Mesendoderm (in vitro differentiated cells): ENCODE measurements at regions not wholly inside any gene's neighbourhood (a gene's known extent, or its start where the extent isn't known, plus 50 kb on each side); places are given as distances from the start of the nearest gene placed in this dataset.
"Not testable (repeated sequence)": the region's sequence is repeated elsewhere in the genome, so short reads cannot be mapped to it uniquely, and the experiment has no call there.

Source experiments
- DNase-seq: peaks from one replicate; pipeline ENCODE4 v3.0.0; 2013
- H2AK5ac ChIP-seq: 2 replicates; pipeline ENCODE4 v1.6.1; 2013; ENCODE audit warnings: low read length, inconsistent platforms
- H2BK120ac ChIP-seq: 2 replicates; pipeline ENCODE4 v1.6.1; 2013; ENCODE audit warnings: low read depth, mild to moderate bottlenecking, low read length, moderate library complexity, mixed read lengths
- H2BK15ac ChIP-seq: replicated peaks from 2 replicates; pipeline ENCODE4 v1.6.1; 2013; ENCODE audit warnings: low read depth, mild to moderate bottlenecking, moderate library complexity
- H2BK5ac ChIP-seq: 2 replicates; pipeline ENCODE4 v1.6.1; 2013; ENCODE audit warnings: low read length, inconsistent platforms
- H3K18ac ChIP-seq: 2 replicates; pipeline ENCODE4 v1.6.1; 2013; ENCODE audit warnings: mild to moderate bottlenecking, low read length, mixed read lengths
- H3K23ac ChIP-seq: one replicate; pipeline ENCODE4 v1.6.1; 2013; ENCODE audit warnings: low read length
- H3K27ac ChIP-seq: 2 replicates; pipeline ENCODE4 v1.5.1; 2013; ENCODE audit warnings: low read depth, mild to moderate bottlenecking, inconsistent platforms, low read length, moderate library complexity
- H3K27me3 ChIP-seq: 2 replicates; pipeline ENCODE4 v1.6.1; 2013; ENCODE audit warnings: low read length, control low read depth, mild to moderate bottlenecking, inconsistent platforms; ENCODE audit not compliant: insufficient read depth, poor library complexity
- H3K36me3 ChIP-seq: 2 replicates; pipeline ENCODE4 v1.6.1; 2013; ENCODE audit warnings: low read length, inconsistent platforms; ENCODE audit not compliant: control insufficient read depth, insufficient read depth
- H3K4ac ChIP-seq: one replicate; pipeline ENCODE4 v1.6.1; 2013; ENCODE audit warnings: low read depth, mild to moderate bottlenecking, low read length, moderate library complexity
- H3K4me1 ChIP-seq: 2 replicates; pipeline ENCODE4 v1.6.1; 2013; ENCODE audit warnings: low read depth, low read length, inconsistent platforms; ENCODE audit not compliant: control insufficient read depth
- H3K4me2 ChIP-seq: 2 replicates; pipeline ENCODE4 v1.6.1; 2013; ENCODE audit warnings: low read length
- H3K4me3 ChIP-seq: 2 replicates; pipeline ENCODE4 v1.5.1; 2013; ENCODE audit warnings: mild to moderate bottlenecking, low read length
- H3K56ac ChIP-seq: one replicate; pipeline ENCODE4 v1.6.1; 2013; ENCODE audit warnings: low read length
- H3K79me1 ChIP-seq: 2 replicates; pipeline ENCODE4 v1.6.1; 2013; ENCODE audit warnings: low read length, inconsistent platforms
- H3K79me2 ChIP-seq: 2 replicates; pipeline ENCODE4 v1.6.1; 2013; ENCODE audit warnings: mild to moderate bottlenecking, low read length; ENCODE audit not compliant: control insufficient read depth, insufficient read depth
- H3K9ac ChIP-seq: 2 replicates; pipeline ENCODE4 v1.6.1; 2013; ENCODE audit warnings: low read length, inconsistent platforms
- H4K5ac ChIP-seq: one replicate; pipeline ENCODE4 v1.6.1; 2013; ENCODE audit warnings: low read length
- H4K8ac ChIP-seq: one replicate; pipeline ENCODE4 v1.6.1; 2013; ENCODE audit warnings: low read depth, mild to moderate bottlenecking, control low read depth, low read length, moderate library complexity
- WGBS: extraction: QIAGEN DNeasy Blood & Tissue Kit; methylation state at CpG from one replicate; pipeline ENCODE4 v1.1.7; 2013; ENCODE audit warnings: low lambda C conversion rate, missing lambda C conversion rate; ENCODE audit not compliant: insufficient coverage; ENCODE audit errors: extremely low coverage; 5-methylcytosine and 5-hydroxymethylcytosine counted together

DNA sequence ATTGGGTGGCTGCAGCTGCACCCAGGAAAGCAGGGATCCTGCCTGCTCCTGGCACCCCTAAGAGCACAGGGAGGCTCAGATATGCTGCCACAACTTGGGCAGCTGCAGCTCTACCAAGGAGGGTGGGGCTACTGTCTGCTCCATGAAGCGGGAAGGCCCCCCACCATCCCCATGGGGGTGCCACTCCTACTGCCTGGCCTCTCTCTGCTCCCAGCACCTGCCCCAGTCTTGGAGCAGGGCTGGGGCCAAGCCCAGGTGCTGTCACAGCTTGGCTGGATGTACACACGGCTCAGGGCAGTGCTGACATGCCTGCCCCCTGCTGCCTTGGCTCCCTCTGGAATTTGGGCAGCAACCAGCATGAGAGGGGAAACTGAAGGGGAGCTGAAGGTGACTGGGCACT, 214.7 kb upstream of the PLPPR1 start:
- H3K18ac ChIP-seq: no peak overlapping the region
- H3K79me1 ChIP-seq: no peaks in the 10 kb centered on the region
- no peak overlapping the region for H2BK120ac ChIP-seq
- no peak overlapping the region for H2BK5ac ChIP-seq
- no peak overlapping the region for H3K56ac ChIP-seq
- H2AK5ac ChIP-seq: no peak overlapping the region
- no peak overlapping the region for H3K4me2 ChIP-seq
- H3K27ac ChIP-seq: no peak overlapping the region
- H3K9ac ChIP-seq: no peak overlapping the region
- no peaks in the 10 kb centered on the region for H3K79me2 ChIP-seq
- no peaks in the 10 kb centered on the region for H3K4me1 ChIP-seq
- H3K27me3 ChIP-seq: no peaks in the 10 kb centered on the region
- H2BK15ac ChIP-seq: no peak overlapping the region
- H3K4ac ChIP-seq: no peak overlapping the region
- H3K36me3 ChIP-seq: no peaks in the 10 kb centered on the region
- no peak overlapping the region for H4K5ac ChIP-seq
- no peak overlapping the region for H3K4me3 ChIP-seq
- no CpG with 5 or more reads among the region's 2 CpGs for WGBS
- DNase-seq: no peak
- H4K8ac ChIP-seq: no peak overlapping the region
- no peak overlapping the region for H3K23ac ChIP-seq

DNA sequence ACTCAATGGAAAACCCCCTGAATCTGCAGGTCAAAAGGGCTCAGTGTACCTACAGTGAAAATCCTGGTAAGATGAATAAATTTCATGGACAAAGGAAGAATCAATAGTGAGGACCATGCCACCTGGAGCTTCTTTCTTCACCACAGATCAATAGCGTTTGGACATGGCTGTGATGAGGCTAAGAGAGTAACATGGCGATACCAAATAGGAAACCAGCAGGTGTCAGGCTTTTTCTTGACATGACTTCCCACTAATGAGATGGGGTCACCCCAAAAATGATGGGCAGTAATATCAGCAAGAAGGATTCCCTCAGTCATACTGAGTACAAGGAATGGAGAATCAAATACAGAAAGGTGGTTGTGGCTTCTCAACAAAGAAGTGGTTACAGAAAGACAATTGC, 208.5 kb upstream of the PLPPR1 start:
- Histone ChIP-seq H3K36me3 (no peaks in the 10 kb centered on the region), H3K9ac (no peak overlapping the region), H2BK5ac (no peak overlapping the region), H2BK15ac (no peak overlapping the region), H3K27ac (no peak overlapping the region), H2AK5ac (no peak overlapping the region), H2BK120ac (no peak overlapping the region), H3K79me2 (no peaks in the 10 kb centered on the region), H3K4ac (no peak overlapping the region), H3K18ac (no peak overlapping the region), H3K4me1 (no peaks in the 10 kb centered on the region), H4K8ac (no peak overlapping the region), H3K56ac (no peak overlapping the region), H3K27me3 (no peaks in the 10 kb centered on the region), H3K4me2 (no peak overlapping the region), H4K5ac (no peak overlapping the region), H3K23ac (no peak overlapping the region), H3K4me3 (no peak overlapping the region), H3K79me1 (no peaks in the 10 kb centered on the region)
- no CpG with 5 or more reads among the region's 2 CpGs for WGBS
- no peak for DNase-seq

DNA sequence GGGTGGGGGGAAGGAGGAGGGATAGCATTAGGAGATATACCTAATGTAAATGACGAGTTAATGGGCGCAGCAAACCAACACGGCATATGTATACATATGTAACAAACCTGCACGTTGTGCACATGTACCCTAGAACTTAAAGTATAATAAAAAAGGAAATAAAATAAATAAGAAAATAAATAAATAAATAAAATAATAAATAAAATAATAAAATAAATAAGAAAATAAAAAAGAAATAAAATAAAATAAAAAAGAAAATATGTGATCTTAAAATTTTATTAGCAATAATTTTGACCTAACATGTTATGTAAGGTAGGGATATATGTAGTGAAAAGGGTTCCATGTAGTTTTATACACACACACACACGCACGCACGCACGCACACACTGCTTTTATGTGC, 195.5 kb upstream of the PLPPR1 start:
- WGBS: no CpG with 5 or more reads among the region's 8 CpGs

DNA sequence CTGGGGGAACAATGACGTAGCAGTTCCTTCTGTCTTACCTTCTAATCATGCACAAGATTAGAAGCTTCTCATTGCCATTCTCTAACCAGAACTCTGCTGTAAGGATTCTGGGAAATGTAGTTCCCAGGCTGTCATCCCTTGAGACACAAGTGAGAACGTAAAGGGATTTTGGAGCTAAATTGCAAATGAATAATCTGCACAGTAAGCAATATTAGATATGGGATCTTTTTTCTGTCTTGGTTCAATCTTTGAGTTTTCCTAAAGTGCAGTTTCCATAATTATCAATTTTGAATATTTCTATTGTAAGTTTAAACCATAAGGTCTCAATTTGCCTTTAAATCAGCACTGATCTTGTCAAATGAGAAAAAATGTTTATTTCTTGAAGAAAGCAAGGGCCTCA, 189.7 kb upstream of the PLPPR1 start:
- Histone ChIP-seq H4K8ac (no peak overlapping the region), H3K27ac (no peak overlapping the region), H2AK5ac (no peak overlapping the region), H3K4me1 (no peaks in the 10 kb centered on the region), H3K36me3 (no peaks in the 10 kb centered on the region), H3K4ac (no peak overlapping the region), H3K18ac (no peak overlapping the region), H2BK5ac (no peak overlapping the region), H3K23ac (no peak overlapping the region), H3K4me2 (no peak overlapping the region), H3K79me2 (no peaks in the 10 kb centered on the region), H3K27me3 (no peaks in the 10 kb centered on the region), H3K4me3 (no peak overlapping the region), H2BK15ac (no peak overlapping the region), H4K5ac (no peak overlapping the region), H3K56ac (no peak overlapping the region), H3K79me1 (no peaks in the 10 kb centered on the region), H2BK120ac (no peak overlapping the region), H3K9ac (no peak overlapping the region)
- WGBS: no CpG with 5 or more reads among the region's 2 CpGs
- peak; percentile 29 for DNase-seq

More for the DNA sequence above, 195.5 kb upstream of the PLPPR1 start:
- not testable (repeated sequence) for H2BK120ac ChIP-seq, H3K4me3 ChIP-seq, H3K56ac ChIP-seq, H3K27ac ChIP-seq, H3K4ac ChIP-seq, H3K4me2 ChIP-seq, H3K4me1 ChIP-seq, H2BK5ac ChIP-seq, H3K79me1 ChIP-seq, H2AK5ac ChIP-seq, H3K23ac ChIP-seq, H3K79me2 ChIP-seq, DNase-seq, H3K18ac ChIP-seq, H3K27me3 ChIP-seq, H2BK15ac ChIP-seq, H3K9ac ChIP-seq, H4K5ac ChIP-seq, H4K8ac ChIP-seq, H3K36me3 ChIP-seq

DNA sequence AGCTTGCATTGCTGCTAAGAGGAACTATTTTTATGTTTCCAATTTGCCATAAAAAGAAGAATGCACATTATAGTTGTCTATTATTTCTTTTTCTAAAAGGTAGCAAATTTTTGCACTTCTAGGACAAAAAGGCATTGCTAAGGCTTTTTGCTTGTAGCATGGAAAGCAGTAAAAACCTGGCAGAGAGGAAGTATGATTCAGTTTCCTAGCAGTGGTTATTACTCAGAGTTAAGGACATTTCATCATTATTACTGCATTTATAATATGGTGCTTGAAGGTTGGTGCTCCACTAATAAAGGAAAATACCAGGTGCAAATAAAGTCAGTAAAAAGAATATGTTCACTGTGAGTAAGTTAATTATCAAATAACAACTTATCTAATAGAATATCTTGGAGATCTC, 179.8 kb upstream of the PLPPR1 start:
- H4K8ac ChIP-seq: no peak overlapping the region
- H3K79me2 ChIP-seq: no peaks in the 10 kb centered on the region
- no peak overlapping the region for H3K56ac ChIP-seq
- H2BK5ac ChIP-seq: no peak overlapping the region
- no peaks in the 10 kb centered on the region for H3K79me1 ChIP-seq
- H3K27ac ChIP-seq: no peak overlapping the region
- H3K4ac ChIP-seq: no peak overlapping the region
- no peak overlapping the region for H3K9ac ChIP-seq
- no peak overlapping the region for H3K23ac ChIP-seq
- no peaks in the 10 kb centered on the region for H3K36me3 ChIP-seq
- DNase-seq: no peak
- H3K4me3 ChIP-seq: no peak overlapping the region
- H3K4me2 ChIP-seq: no peak overlapping the region
- no peaks in the 10 kb centered on the region for H3K27me3 ChIP-seq
- no peaks in the 10 kb centered on the region for H3K4me1 ChIP-seq
- no peak overlapping the region for H2AK5ac ChIP-seq
- H3K18ac ChIP-seq: no peak overlapping the region
- H4K5ac ChIP-seq: no peak overlapping the region
- no peak overlapping the region for H2BK15ac ChIP-seq
- H2BK120ac ChIP-seq: no peak overlapping the region

DNA sequence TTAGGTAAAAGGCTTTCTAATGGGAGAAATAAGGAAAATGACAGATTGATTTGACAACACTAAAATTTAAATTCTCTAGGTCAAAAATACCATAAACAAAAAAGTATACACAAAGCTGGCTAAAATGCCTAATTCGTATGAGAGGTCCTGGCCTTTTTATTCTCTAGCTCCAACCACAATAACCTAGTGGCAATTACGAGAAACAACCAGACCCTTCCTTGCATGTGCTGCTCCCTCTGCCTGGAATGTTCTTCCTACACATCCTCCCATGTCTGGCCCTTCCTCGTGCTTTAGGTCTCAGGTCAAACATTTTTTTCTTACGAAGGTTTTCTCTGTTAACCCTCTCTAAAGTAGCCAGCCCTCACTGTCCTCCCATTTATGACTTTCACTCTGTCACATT, 176.4 kb upstream of the PLPPR1 start:
- DNase-seq: peak; percentile 55
- no CpG with 5 or more reads among the region's 4 CpGs for WGBS
- H3K27me3 ChIP-seq: no peaks in the 10 kb centered on the region

More for the DNA sequence above, 176.4 kb upstream of the PLPPR1 start:
- Histone ChIP-seq H3K4me2 (no peak overlapping the region), H3K36me3 (no peaks in the 10 kb centered on the region), H2AK5ac (no peak overlapping the region), H4K5ac (no peak overlapping the region), H3K4ac (no peak overlapping the region), H3K4me1 (no peaks in the 10 kb centered on the region), H3K79me1 (no peaks in the 10 kb centered on the region), H3K27ac (no peak overlapping the region), H3K56ac (no peak overlapping the region), H3K9ac (no peak overlapping the region), H2BK15ac (no peak overlapping the region), H4K8ac (no peak overlapping the region), H3K79me2 (no peaks in the 10 kb centered on the region), H3K23ac (no peak overlapping the region), H2BK5ac (no peak overlapping the region), H3K18ac (no peak overlapping the region), H2BK120ac (no peak overlapping the region), H3K4me3 (no peak overlapping the region)
